ENCODE measurements at regions not wholly inside any gene's neighbourhood (a gene's known extent, or its start where the extent isn't known, plus 50 kb on each side); places are given as distances from the start of the nearest gene placed in this dataset.

DNA sequence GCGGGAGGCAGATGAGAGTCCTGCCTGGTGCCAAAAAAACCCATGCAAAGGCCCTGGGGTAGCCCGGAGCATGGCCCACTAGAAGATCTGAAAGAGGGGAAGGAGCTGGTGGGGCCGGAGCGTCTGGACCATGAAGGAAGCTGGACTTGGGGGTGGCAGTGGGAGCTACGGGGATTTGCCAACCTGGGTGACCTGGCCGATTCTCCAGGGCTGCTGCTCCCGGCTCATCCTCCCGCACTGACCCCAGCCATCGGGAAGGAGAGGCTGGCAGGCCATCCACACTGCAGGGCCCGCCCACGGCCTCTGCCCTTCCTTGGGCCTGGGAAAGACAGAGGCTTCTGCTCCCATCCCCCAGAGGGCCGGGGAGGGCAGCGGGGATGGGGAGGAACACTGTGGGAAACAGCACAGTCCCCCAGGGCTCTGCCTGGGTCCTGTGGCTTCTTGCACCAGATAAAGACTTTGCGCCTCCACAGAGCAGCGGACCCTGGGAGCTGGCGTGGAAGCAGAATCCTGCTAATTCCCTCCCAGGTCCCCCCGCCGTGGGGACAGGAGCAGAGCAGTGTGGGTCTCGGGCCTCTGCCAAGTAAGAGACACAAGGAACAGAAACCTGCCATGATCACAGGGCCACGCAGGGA lies 87.1 kb upstream of the LINC01488 start:
- Histone ChIP-seq H3K4me3 (ENCODE audit: insufficient read depth, low read depth, low read length) (no peak overlapping the region), H3K27me3 (ENCODE audit: insufficient read depth, low read length) (peaks cover 2% of the 10 kb centered on the region), H3K9me3 (ENCODE audit: insufficient read depth, low read depth, low read length) (no peaks in the 10 kb centered on the region), H2AFZ (ENCODE audit: low read depth, low read length) (peak overlapping the region; percentile 15), H4K20me1 (ENCODE audit: insufficient read depth, low read length) (no peaks in the 10 kb centered on the region), H3K27ac (ENCODE audit: low read depth, low read length) (no peak overlapping the region), H3K79me2 (ENCODE audit: insufficient read depth, low read length) (no peaks in the 10 kb centered on the region), H3K9ac (ENCODE audit: low read length) (no peak overlapping the region), H3K36me3 (ENCODE audit: insufficient read depth, low read length) (no peaks in the 10 kb centered on the region), H3K4me2 (ENCODE audit: low read length) (no peak overlapping the region), H3K4me1 (ENCODE audit: insufficient read depth, low read length) (peaks cover 18% of the 10 kb centered on the region)
- TF ChIP-seq, protein P1, sequence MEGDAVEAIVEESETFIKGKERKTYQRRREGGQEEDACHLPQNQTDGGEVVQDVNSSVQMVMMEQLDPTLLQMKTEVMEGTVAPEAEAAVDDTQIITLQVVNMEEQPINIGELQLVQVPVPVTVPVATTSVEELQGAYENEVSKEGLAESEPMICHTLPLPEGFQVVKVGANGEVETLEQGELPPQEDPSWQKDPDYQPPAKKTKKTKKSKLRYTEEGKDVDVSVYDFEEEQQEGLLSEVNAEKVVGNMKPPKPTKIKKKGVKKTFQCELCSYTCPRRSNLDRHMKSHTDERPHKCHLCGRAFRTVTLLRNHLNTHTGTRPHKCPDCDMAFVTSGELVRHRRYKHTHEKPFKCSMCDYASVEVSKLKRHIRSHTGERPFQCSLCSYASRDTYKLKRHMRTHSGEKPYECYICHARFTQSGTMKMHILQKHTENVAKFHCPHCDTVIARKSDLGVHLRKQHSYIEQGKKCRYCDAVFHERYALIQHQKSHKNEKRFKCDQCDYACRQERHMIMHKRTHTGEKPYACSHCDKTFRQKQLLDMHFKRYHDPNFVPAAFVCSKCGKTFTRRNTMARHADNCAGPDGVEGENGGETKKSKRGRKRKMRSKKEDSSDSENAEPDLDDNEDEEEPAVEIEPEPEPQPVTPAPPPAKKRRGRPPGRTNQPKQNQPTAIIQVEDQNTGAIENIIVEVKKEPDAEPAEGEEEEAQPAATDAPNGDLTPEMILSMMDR (IDR thresholded peaks at IDR 0.05; ENCODE audit: insufficient read depth, low read depth, low read length): no peak
- TF ChIP-seq EZH2 (IDR thresholded peaks at IDR 0.05; ENCODE audit: insufficient read depth, low read length): no peak
- Mint-ChIP-seq H3K36me3 (ENCODE audit: low read depth, unreplicated experiment) (no peaks in the 10 kb centered on the region), H3K4me3 (ENCODE audit: unreplicated experiment) (peak overlapping the region; percentile 60), H3K27ac (ENCODE audit: unreplicated experiment) (no peak overlapping the region), H3K9me3 (ENCODE audit: unreplicated experiment) (peaks cover 12% of the 10 kb centered on the region), H3K4me1 (ENCODE audit: low read depth, unreplicated experiment) (peaks cover 2% of the 10 kb centered on the region), H3K27me3 (ENCODE audit: low read depth, unreplicated experiment) (peaks cover 49% of the 10 kb centered on the region)
- DNase-seq (ENCODE audit: low read depth): no peak
- FAIRE-seq: no peak

DNA sequence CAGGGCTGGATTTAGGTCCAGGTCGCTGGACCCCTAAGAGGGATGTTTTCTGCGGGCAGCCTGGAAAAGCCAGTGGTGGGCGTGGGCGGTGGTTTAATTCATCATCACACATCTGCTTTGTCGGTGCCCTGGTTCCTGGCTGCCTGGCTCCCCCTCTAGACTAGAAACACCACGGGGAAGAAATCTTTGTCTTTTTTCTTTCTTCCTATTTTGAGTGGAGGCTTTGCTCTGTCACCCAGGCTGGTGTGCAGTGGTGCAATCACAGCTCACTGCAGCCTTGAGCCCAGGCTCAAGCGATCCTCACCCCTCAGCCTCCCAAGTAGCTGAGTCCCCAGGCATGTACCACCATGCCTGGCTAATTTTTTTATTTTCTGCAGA lies 86.6 kb upstream of the LINC01488 start:
- Mint-ChIP-seq H3K36me3 (ENCODE audit: low read depth, unreplicated experiment) (no peaks in the 10 kb centered on the region), H3K4me1 (ENCODE audit: low read depth, unreplicated experiment) (peaks cover 2% of the 10 kb centered on the region), H3K27ac (ENCODE audit: unreplicated experiment) (no peak overlapping the region), H3K4me3 (ENCODE audit: unreplicated experiment) (no peak overlapping the region), H3K27me3 (ENCODE audit: low read depth, unreplicated experiment) (peaks cover 48% of the 10 kb centered on the region), H3K9me3 (ENCODE audit: unreplicated experiment) (peaks cover 10% of the 10 kb centered on the region)
- Histone ChIP-seq H3K9ac (ENCODE audit: low read length) (no peak overlapping the region), H3K27ac (ENCODE audit: low read depth, low read length) (no peak overlapping the region), H3K9me3 (ENCODE audit: insufficient read depth, low read depth, low read length) (no peaks in the 10 kb centered on the region), H3K4me3 (ENCODE audit: insufficient read depth, low read depth, low read length) (no peak overlapping the region), H3K4me2 (ENCODE audit: low read length) (no peak overlapping the region), H3K36me3 (ENCODE audit: insufficient read depth, low read length) (no peaks in the 10 kb centered on the region), H3K79me2 (ENCODE audit: insufficient read depth, low read length) (no peaks in the 10 kb centered on the region), H4K20me1 (ENCODE audit: insufficient read depth, low read length) (no peaks in the 10 kb centered on the region), H2AFZ (ENCODE audit: low read depth, low read length) (peak overlapping the region; percentile 15), H3K27me3 (ENCODE audit: insufficient read depth, low read length) (peaks cover 2% of the 10 kb centered on the region), H3K4me1 (ENCODE audit: insufficient read depth, low read length) (peaks cover 18% of the 10 kb centered on the region)
- DNase-seq (ENCODE audit: low read depth) (peak; percentile 15), FAIRE-seq (no peak)
- TF ChIP-seq, protein P1 (IDR thresholded peaks at IDR 0.05; ENCODE audit: insufficient read depth, low read depth, low read length): no peak
- TF ChIP-seq EZH2 (IDR thresholded peaks at IDR 0.05; ENCODE audit: insufficient read depth, low read length): no peak

DNA sequence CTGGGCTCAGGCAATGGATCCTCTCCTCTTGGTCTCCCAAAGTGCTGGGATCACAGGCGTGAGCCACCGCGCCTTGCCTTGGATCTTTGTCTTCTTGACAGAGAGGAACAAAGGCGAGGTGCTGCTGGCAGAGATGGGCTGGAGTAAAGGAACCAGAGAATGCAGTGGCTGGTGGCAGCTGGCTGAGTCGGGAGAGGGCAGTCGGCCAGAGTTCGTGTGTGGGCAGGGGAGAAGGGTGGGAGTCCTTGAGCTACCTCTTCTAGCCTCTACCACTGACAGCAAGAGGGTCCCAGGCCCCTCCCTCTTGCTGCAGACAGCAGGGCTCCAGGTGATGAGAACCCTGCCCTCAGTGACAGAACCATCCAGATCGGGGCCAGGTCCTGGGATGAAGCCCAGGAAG lies 86.2 kb upstream of the LINC01488 start:
- Mint-ChIP-seq H3K4me3 (ENCODE audit: unreplicated experiment) (no peak overlapping the region), H3K36me3 (ENCODE audit: low read depth, unreplicated experiment) (peaks cover 2% of the 10 kb centered on the region), H3K9me3 (ENCODE audit: unreplicated experiment) (peaks cover 9% of the 10 kb centered on the region), H3K4me1 (ENCODE audit: low read depth, unreplicated experiment) (peaks cover 2% of the 10 kb centered on the region), H3K27ac (ENCODE audit: unreplicated experiment) (no peak overlapping the region), H3K27me3 (ENCODE audit: low read depth, unreplicated experiment) (peaks cover 48% of the 10 kb centered on the region)
- Histone ChIP-seq H3K27me3 (ENCODE audit: insufficient read depth, low read length) (peaks cover 2% of the 10 kb centered on the region), H4K20me1 (ENCODE audit: insufficient read depth, low read length) (no peaks in the 10 kb centered on the region), H3K4me2 (ENCODE audit: low read length) (no peak overlapping the region), H3K9ac (ENCODE audit: low read length) (no peak overlapping the region), H3K79me2 (ENCODE audit: insufficient read depth, low read length) (no peaks in the 10 kb centered on the region), H3K9me3 (ENCODE audit: insufficient read depth, low read depth, low read length) (no peaks in the 10 kb centered on the region), H3K27ac (ENCODE audit: low read depth, low read length) (no peak overlapping the region), H3K4me3 (ENCODE audit: insufficient read depth, low read depth, low read length) (no peak overlapping the region), H2AFZ (ENCODE audit: low read depth, low read length) (no peak overlapping the region), H3K36me3 (ENCODE audit: insufficient read depth, low read length) (no peaks in the 10 kb centered on the region), H3K4me1 (ENCODE audit: insufficient read depth, low read length) (peaks cover 18% of the 10 kb centered on the region)
- TF ChIP-seq EZH2 (IDR thresholded peaks at IDR 0.05; ENCODE audit: insufficient read depth, low read length): no peak
- TF ChIP-seq, protein P1 (IDR thresholded peaks at IDR 0.05; ENCODE audit: insufficient read depth, low read depth, low read length): no peak
- DNase-seq (ENCODE audit: low read depth) (no peak), FAIRE-seq (no peak)

Measured in astrocyte (in vitro differentiated cells and primary cell).